SK-N-SH (cell line): ENCODE measurements at regions not wholly inside any gene's neighbourhood (a gene's known extent, or its start where the extent isn't known, plus 50 kb on each side); places are given as distances from the start of the nearest gene placed in this dataset.

Experiments used
- CTCF ChIA-PET: fragments of 300-600, 350-600 bp; formaldehyde crosslinking; extraction: SDS; loops from one replicate; lab custom pipeline; 2021; lab: Yijun Ruan, JAX
- POLR2A ChIA-PET: fragments of 350-600 bp; sonication (Branson Sonifier 250); formaldehyde crosslinking; extraction: SDS; loops from one replicate; lab custom pipeline; 2020; ENCODE audit warnings: antibody characterized with exemption, inconsistent platforms; lab: Yijun Ruan, JAX
- DNase-seq: peaks from one replicate; pipeline ENCODE4 v3.0.0; 2012
- H2AFZ ChIP-seq: fragments of 200-600 bp; sonication (generic); 2 replicates; pipeline ENCODE4 v1.8.1; 2016; ENCODE audit warnings: antibody characterized with exemption, mild to moderate bottlenecking, low read depth
- H3F3A ChIP-seq: fragments of 200-600 bp; sonication (generic); replicated peaks from 2 replicates; pipeline ENCODE3; 2016; ENCODE audit warnings: antibody characterized with exemption, mild to moderate bottlenecking; ENCODE audit not compliant: insufficient read depth
- H3K27ac ChIP-seq, 2 experiments: fragments of 200-500 bp in 1 of 2; fragments of 200-600 bp in 1 of 2; sonication (Bioruptor generic) in 1 of 2; sonication (generic), shearing (Covaris generic) in 1 of 2; 2 replicates each; pipeline versions ENCODE4 v1.5.1 to v1.6.1; 2014 to 2016; ENCODE audit warnings: low read depth in 2 of 2, inconsistent platforms in 1 of 2, low read length in 1 of 2, mild to moderate bottlenecking in 1 of 2, mixed read lengths in 1 of 2
- H3K27me3 ChIP-seq: fragments of 200-600 bp; sonication (generic), shearing (Covaris generic); 2 replicates; pipeline ENCODE4 v1.6.1; 2016; ENCODE audit warnings: mixed run types; ENCODE audit not compliant: insufficient read depth
- H3K36me3 ChIP-seq, 2 experiments: fragments of 200-500 bp in 1 of 2; fragments of 200-600 bp in 1 of 2; sonication (Bioruptor generic) in 1 of 2; sonication (generic) in 1 of 2; replicated peaks in 1 of 2; 2 replicates each; pipeline versions ENCODE3 to v1.5.1; 2014 to 2016; ENCODE audit warnings: low read length in 1 of 2, mild to moderate bottlenecking in 1 of 2; ENCODE audit not compliant: insufficient read depth in 2 of 2, control insufficient read depth in 1 of 2
- H3K4me1 ChIP-seq, 2 experiments: fragments of 200-500 bp in 1 of 2; fragments of 200-600 bp in 1 of 2; sonication (Bioruptor generic) in 1 of 2; sonication (generic), shearing (Covaris generic) in 1 of 2; 2 replicates each; pipeline versions ENCODE4 v1.5.1 to v1.6.1; 2014 to 2016; ENCODE audit warnings: low read depth in 1 of 2, low read length in 1 of 2, mixed run types in 1 of 2; ENCODE audit not compliant: insufficient read depth in 2 of 2, control insufficient read depth in 1 of 2
- H3K4me2 ChIP-seq: fragments of 200-600 bp; sonication (generic), shearing (Covaris generic); 2 replicates; pipeline ENCODE4 v1.6.1; 2017; ENCODE audit warnings: mixed run types
- H3K4me3 ChIP-seq, 2 experiments: fragments of 200-500 bp in 1 of 2; fragments of 200-600 bp in 1 of 2; sonication (Bioruptor generic) in 1 of 2; sonication (generic), shearing (Covaris generic) in 1 of 2; 2 replicates each; pipeline versions ENCODE4 v1.5.1 to v1.8.1; 2014 to 2016; ENCODE audit warnings: low read depth in 2 of 2, inconsistent platforms in 1 of 2, low read length in 1 of 2, mild to moderate bottlenecking in 1 of 2, mixed read lengths in 1 of 2, moderate library complexity in 1 of 2
- H3K79me2 ChIP-seq: fragments of 200-600 bp; sonication (generic); 2 replicates; pipeline ENCODE4 v1.8.1; 2017; ENCODE audit warnings: mild to moderate bottlenecking; ENCODE audit not compliant: insufficient read depth
- H3K9ac ChIP-seq: fragments of 200-600 bp; sonication (generic); 2 replicates; pipeline ENCODE4 v1.6.1; 2017; ENCODE audit warnings: mixed run types
- H3K9me2 ChIP-seq: fragments of 200-600 bp; sonication (generic); 2 replicates; pipeline ENCODE4 v1.6.1; 2017; ENCODE audit warnings: mixed run types
- H3K9me3 ChIP-seq: fragments of 200-600 bp; sonication (generic); 2 replicates; pipeline ENCODE4 v1.6.1; 2017; ENCODE audit warnings: mixed run types, mild to moderate bottlenecking, moderate library complexity
- H4K20me1 ChIP-seq: fragments of 200-600 bp; sonication (generic); 2 replicates; pipeline ENCODE4 v1.6.1; 2017; ENCODE audit warnings: mild to moderate bottlenecking, mixed run types; ENCODE audit not compliant: insufficient read depth
- CTCF ChIP-seq: fragments of 200-600 bp; sonication (generic); IDR thresholded peaks from 2 replicates; pipeline ENCODE4 v1.6.1; 2017; ENCODE audit warnings: antibody characterized with exemption, mild to moderate bottlenecking, moderate library complexity
- EP300 ChIP-seq, 2 experiments: IDR thresholded peaks; 2 replicates each; pipeline versions ENCODE4 v1.4.0 to v1.6.1; 2012; ENCODE audit warnings: borderline replicate concordance in 1 of 2, low read depth in 1 of 2, low read length in 1 of 2
- EZH2phosphoT487 ChIP-seq: fragments of 200-600 bp; sonication (generic); IDR thresholded peaks from 2 replicates; pipeline ENCODE4 v1.6.1; 2017; ENCODE audit warnings: low read depth, mixed run types, mild to moderate bottlenecking, antibody characterized with exemption, moderate library complexity, borderline replicate concordance
- FOXJ3 ChIP-seq: sonication (generic); formaldehyde crosslinking; IDR thresholded peaks from 2 replicates; pipeline ENCODE4 v1.5.1; 2020; ENCODE audit warnings: mild to moderate bottlenecking, missing genetic modification reagents
- GABPA ChIP-seq: IDR thresholded peaks from 2 replicates; pipeline ENCODE4 v1.4.0; 2012; ENCODE audit warnings: low read depth, mild to moderate bottlenecking
- MEF2A ChIP-seq: IDR thresholded peaks from 2 replicates; pipeline ENCODE4 v1.4.0; 2012; ENCODE audit warnings: low read depth, borderline replicate concordance
- MXI1 ChIP-seq: IDR thresholded peaks from 2 replicates; pipeline ENCODE4 v1.6.1; 2012; ENCODE audit warnings: mild to moderate bottlenecking, low read depth, low read length, improper control_type of control experiment
- NRF1 ChIP-seq: IDR thresholded peaks from 2 replicates; pipeline ENCODE4 v1.6.1; 2012; ENCODE audit warnings: low read depth, mild to moderate bottlenecking, low read length
- POLR2AphosphoS5 ChIP-seq: IDR thresholded peaks from 2 replicates; pipeline ENCODE4 v1.6.1; 2012; ENCODE audit warnings: low read depth, low read length
- RAD21 ChIP-seq: IDR thresholded peaks from 2 replicates; pipeline ENCODE4 v1.6.1; 2012; ENCODE audit warnings: mild to moderate bottlenecking, low read length
- RFX5 ChIP-seq: IDR thresholded peaks from 2 replicates; pipeline ENCODE4 v1.6.1; 2012; ENCODE audit warnings: mild to moderate bottlenecking, improper control_type of control experiment, low read length
- SIN3A ChIP-seq: IDR thresholded peaks from 2 replicates; pipeline ENCODE4 v1.6.1; 2012; ENCODE audit warnings: low read depth, mild to moderate bottlenecking, low read length, moderate library complexity, borderline replicate concordance
- SMC3 ChIP-seq: IDR thresholded peaks from 2 replicates; pipeline ENCODE4 v1.6.1; 2012; ENCODE audit warnings: low read depth, low read length, improper control_type of control experiment
- USF1 ChIP-seq: IDR thresholded peaks from 2 replicates; pipeline ENCODE4 v1.4.0; 2012; ENCODE audit warnings: low read depth, borderline replicate concordance
- USF2 ChIP-seq: fragments of 150-350 bp; IDR thresholded peaks from 2 replicates; pipeline ENCODE4 v1.6.1; 2017; ENCODE audit warnings: antibody characterized with exemption, low read length, low read depth, borderline replicate concordance
- YY1 ChIP-seq: IDR thresholded peaks from 2 replicates; pipeline ENCODE4 v1.4.0; 2012; ENCODE audit warnings: low read depth, mild to moderate bottlenecking
- WGBS: methylation state at CpG from one replicate; pipeline ENCODE4 v1.1.6; 2017; ENCODE audit warnings: low lambda C conversion rate; 5-methylcytosine and 5-hydroxymethylcytosine counted together

GRCh38 chr9:13975611-13976290, 338.2 kb downstream of the NFIB start (continued):
- 0 out of 2 replicates have a peak, but pooled peaks have one; percentile 15 for TF ChIP-seq POLR2AphosphoS5
- no peak for TF ChIP-seq USF2
- TF ChIP-seq NRF1: no peak
- TF ChIP-seq MEF2A: no peak
- no peak for TF ChIP-seq GABPA
- TF ChIP-seq EP300 (IDR thresholded peaks at IDR 0.05; ENCODE audit: borderline replicate concordance in 1 of 2, low read depth in 1 of 2, low read length in 1 of 2): peak; percentile 19 to 74; a peak in 3 of 4 replicates
- no peak for TF ChIP-seq SIN3A

- no peak for DNase-seq
Measured at GRCh38 chr9:13974891-13975290, 339.1 kb downstream of the NFIB start.

GRCh38 chr9:13971966-13972655, 341.8 kb downstream of the NFIB start:
- Histone ChIP-seq H3K9me3 (no peaks in the 10 kb centered on the region), H3K79me2 (no peaks in the 10 kb centered on the region), H3K4me3 (no peak overlapping the region), H2AFZ (no peak overlapping the region), H3K4me2 (no peak overlapping the region), H3K36me3 (no peaks in the 10 kb centered on the region), H3K9me2 (no peaks in the 10 kb centered on the region), H3K4me1 (peaks cover 0 to 12% of the 10 kb centered on the region in 2 experiments), H3F3A (peaks cover 12% of the 10 kb centered on the region), H4K20me1 (no peaks in the 10 kb centered on the region), H3K9ac (no peak overlapping the region), H3K27me3 (no peaks in the 10 kb centered on the region), H3K27ac (no peak overlapping the region)
- ChIA-PET CTCF (interaction anchor here (1.5 kb wide), 1 partner anchor 382 kb away, joined by 3 read pairs; no protein-coding TSS in a partner anchor), POLR2A (no interaction called here)
- WGBS: 90% methylated on average over 10 of the region's 10 CpGs
- no peak for DNase-seq
- no peak for TF ChIP-seq RAD21
- TF ChIP-seq SMC3: no peak
- no peak for TF ChIP-seq RFX5
- no peak for TF ChIP-seq NRF1
- TF ChIP-seq YY1: no peak
- no peak for TF ChIP-seq MXI1
- no peak for TF ChIP-seq SIN3A
- TF ChIP-seq MEF2A: no peak
- TF ChIP-seq EZH2phosphoT487: no peak
- no peak for TF ChIP-seq EP300 (IDR thresholded peaks at IDR 0.05; ENCODE audit: borderline replicate concordance in 1 of 2, low read depth in 1 of 2, low read length in 1 of 2)
- no peak for TF ChIP-seq CTCF
- TF ChIP-seq FOXJ3: no peak

More at GRCh38 chr9:13974891-13975290, 339.1 kb downstream of the NFIB start:
- Histone ChIP-seq H3K36me3 (no peaks in the 10 kb centered on the region), H3K79me2 (no peaks in the 10 kb centered on the region)
- TF ChIP-seq USF1 (no peak), POLR2AphosphoS5 (no peak)
- TF ChIP-seq, all 33 proteins: peak for 0
- H3K4me2 ChIP-seq: no peak overlapping the region
- H3K9ac ChIP-seq: no peak overlapping the region
- H3F3A ChIP-seq: peaks cover 12% of the 10 kb centered on the region
- CTCF ChIA-PET: no interaction called here
- no peaks in the 10 kb centered on the region for H4K20me1 ChIP-seq
- no peak overlapping the region for H2AFZ ChIP-seq
- H3K27ac ChIP-seq: peak overlapping the region; percentile 49 to 73; a peak in 2 of 4 replicates
- no peaks in the 10 kb centered on the region for H3K9me2 ChIP-seq
- H3K4me1 ChIP-seq: peaks cover 0 to 12% of the 10 kb centered on the region in 2 experiments
- POLR2A ChIA-PET: no interaction called here
- no peaks in the 10 kb centered on the region for H3K9me3 ChIP-seq
- no peak overlapping the region for H3K4me3 ChIP-seq
- H3K27me3 ChIP-seq: no peaks in the 10 kb centered on the region
- 83% methylated on average over 4 of the region's 4 CpGs for WGBS
